Lower lobe of right lung (tissue), 2 donors: ENCODE measurements at regions not wholly inside any gene's neighbourhood (a gene's known extent, or its start where the extent isn't known, plus 50 kb on each side); places are given as distances from the start of the nearest gene placed in this dataset.

Experiments used
- ATAC-seq, 2 donors: fragments of 200-7000 bp; cut with Tn5 transposase; one replicate each; pipeline ENCODE4 v1.9.1; 2020 to 2022; ENCODE audit warnings: mild to moderate bottlenecking in 2 of 2, moderate library complexity in 2 of 2
- DNase-seq: peaks from one replicate; pipeline ENCODE4 v3.0.0-alpha.2; 2020
- H3K27ac ChIP-seq: fragments of 200-600 bp; one replicate; pipeline ENCODE4 v1.8.0; 2022
- H3K27me3 ChIP-seq: fragments of 200-600 bp; one replicate; pipeline ENCODE4 v1.8.0; 2022; ENCODE audit warnings: low read depth
- H3K36me3 ChIP-seq: fragments of 200-600 bp; one replicate; pipeline ENCODE4 v1.8.0; 2022; ENCODE audit warnings: mild to moderate bottlenecking
- H3K4me1 ChIP-seq: fragments of 200-600 bp; one replicate; pipeline ENCODE4 v1.8.0; 2022
- H3K4me3 ChIP-seq: fragments of 200-600 bp; one replicate; pipeline ENCODE4 v1.8.0; 2022; ENCODE audit warnings: mild to moderate bottlenecking
- H3K9me3 ChIP-seq: fragments of 200-600 bp; one replicate; pipeline ENCODE4 v1.8.0; 2022
- CTCF ChIP-seq: fragments of 200-600 bp; IDR thresholded peaks from one replicate; pipeline ENCODE4 v1.8.0; 2022; ENCODE audit warnings: antibody characterized with exemption, mild to moderate bottlenecking
- intact Hi-C: fragments of 100-400 bp; cut with DNase I; formaldehyde crosslinking; loops from one replicate; pipeline ENCODE4 v1.11.0; 2022
- donor health status: DM: no; HTN: yes; CAD: no; lungs with severe emphysema.

- no peak for TF ChIP-seq CTCF
- Histone ChIP-seq H3K4me1 (peaks cover 3% of the 10 kb centered on the region), H3K4me3 (no peak overlapping the region), H3K9me3 (no peaks in the 10 kb centered on the region), H3K27ac (no peak overlapping the region), H3K36me3 (no peaks in the 10 kb centered on the region), H3K27me3 (no peaks in the 10 kb centered on the region)
- no peak for DNase-seq
- ATAC-seq: no peak
- intact Hi-C loops: no loop called here
These were observed 198.2 kb upstream of the CNOT2 start for GRCh38 chr12:70045036-70045435.

- no peaks in the 10 kb centered on the region for H3K9me3 ChIP-seq
- no peak for TF ChIP-seq CTCF
- H3K4me1 ChIP-seq: peaks cover 3% of the 10 kb centered on the region
- DNase-seq (no peak), ATAC-seq (no peak)
- intact Hi-C loops: no loop called here
- H3K36me3 ChIP-seq: no peaks in the 10 kb centered on the region
- H3K27ac ChIP-seq: no peak overlapping the region
- H3K27me3 ChIP-seq: no peaks in the 10 kb centered on the region
- no peak overlapping the region for H3K4me3 ChIP-seq
These were observed 197.7 kb upstream of the CNOT2 start for GRCh38 chr12:70045514-70045913.

GRCh38 chr12:70048521-70049250, 194.5 kb upstream of the CNOT2 start:
- ATAC-seq (no peak), DNase-seq (no peak)
- Histone ChIP-seq H3K9me3 (no peaks in the 10 kb centered on the region), H3K27me3 (no peaks in the 10 kb centered on the region), H3K4me3 (no peak overlapping the region), H3K4me1 (peaks cover 15% of the 10 kb centered on the region), H3K27ac (no peak overlapping the region), H3K36me3 (no peaks in the 10 kb centered on the region)
- intact Hi-C loops: no loop called here
- no peak for TF ChIP-seq CTCF

GRCh38 chr12:70049596-70050360, 193.5 kb upstream of the CNOT2 start:
- no peak for DNase-seq
- ATAC-seq: peak; percentile 32 to 62
- H3K27me3 ChIP-seq: no peaks in the 10 kb centered on the region
- no peak overlapping the region for H3K27ac ChIP-seq
- no peaks in the 10 kb centered on the region for H3K9me3 ChIP-seq
- TF ChIP-seq CTCF: no peak
- H3K4me3 ChIP-seq: no peak overlapping the region
- intact Hi-C loops: no loop called here
- no peaks in the 10 kb centered on the region for H3K36me3 ChIP-seq
- peaks cover 15% of the 10 kb centered on the region for H3K4me1 ChIP-seq

- Histone ChIP-seq H3K4me3 (no peak overlapping the region), H3K27me3 (no peaks in the 10 kb centered on the region), H3K27ac (no peak overlapping the region), H3K9me3 (no peaks in the 10 kb centered on the region), H3K4me1 (peaks cover 15% of the 10 kb centered on the region), H3K36me3 (no peaks in the 10 kb centered on the region)
- no peak for DNase-seq
- no peak for TF ChIP-seq CTCF
- intact Hi-C loops: no loop called here
- ATAC-seq: no peak
These were observed 190.8 kb upstream of the CNOT2 start for GRCh38 chr12:70052476-70052875.
